GM12864 (cell line): ENCODE measurements at regions not wholly inside any gene's neighbourhood (a gene's known extent, or its start where the extent isn't known, plus 50 kb on each side); places are given as distances from the start of the nearest gene placed in this dataset.
"Not testable (repeated sequence)": the region's sequence is repeated elsewhere in the genome, so short reads cannot be mapped to it uniquely, and the experiment has no call there.

Experiments
- DNase-seq: peaks from one replicate; pipeline ENCODE4 v3.0.0-alpha.2; 2011; ENCODE audit warnings: low read depth
- H3K4me3 ChIP-seq: 2 replicates; pipeline ENCODE4 v1.5.1; 2011; ENCODE audit warnings: mild to moderate bottlenecking, low read depth, low read length, control low read depth
- TF ChIP-seq, protein P1 (sequence below): IDR thresholded peaks from 2 replicates; pipeline ENCODE4 v1.5.1; 2011; ENCODE audit warnings: low read depth, mild to moderate bottlenecking, moderate library complexity, low read length, control low read depth, inconsistent platforms; ENCODE audit errors: missing control alignments

DNA sequence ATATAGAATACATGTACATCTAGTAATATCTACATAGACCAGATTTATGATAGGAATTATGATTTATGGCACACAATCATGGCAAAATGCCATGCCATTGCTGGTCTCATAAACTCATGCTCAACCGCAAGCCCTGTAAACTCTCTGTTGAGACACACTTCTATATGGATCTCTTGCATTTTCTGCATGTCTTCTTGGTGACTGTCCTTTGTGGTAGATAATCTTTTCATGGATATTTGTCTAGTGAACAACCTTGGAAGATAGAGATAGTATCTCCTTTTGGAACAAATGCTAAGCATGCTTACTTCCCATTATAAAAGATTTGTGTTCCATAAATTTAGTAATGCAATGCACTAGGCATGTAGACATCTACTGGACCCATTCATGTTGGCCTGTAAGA is 328.0 kb downstream of the NAF1 start:
- TF ChIP-seq, protein P1, sequence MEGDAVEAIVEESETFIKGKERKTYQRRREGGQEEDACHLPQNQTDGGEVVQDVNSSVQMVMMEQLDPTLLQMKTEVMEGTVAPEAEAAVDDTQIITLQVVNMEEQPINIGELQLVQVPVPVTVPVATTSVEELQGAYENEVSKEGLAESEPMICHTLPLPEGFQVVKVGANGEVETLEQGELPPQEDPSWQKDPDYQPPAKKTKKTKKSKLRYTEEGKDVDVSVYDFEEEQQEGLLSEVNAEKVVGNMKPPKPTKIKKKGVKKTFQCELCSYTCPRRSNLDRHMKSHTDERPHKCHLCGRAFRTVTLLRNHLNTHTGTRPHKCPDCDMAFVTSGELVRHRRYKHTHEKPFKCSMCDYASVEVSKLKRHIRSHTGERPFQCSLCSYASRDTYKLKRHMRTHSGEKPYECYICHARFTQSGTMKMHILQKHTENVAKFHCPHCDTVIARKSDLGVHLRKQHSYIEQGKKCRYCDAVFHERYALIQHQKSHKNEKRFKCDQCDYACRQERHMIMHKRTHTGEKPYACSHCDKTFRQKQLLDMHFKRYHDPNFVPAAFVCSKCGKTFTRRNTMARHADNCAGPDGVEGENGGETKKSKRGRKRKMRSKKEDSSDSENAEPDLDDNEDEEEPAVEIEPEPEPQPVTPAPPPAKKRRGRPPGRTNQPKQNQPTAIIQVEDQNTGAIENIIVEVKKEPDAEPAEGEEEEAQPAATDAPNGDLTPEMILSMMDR = no peak
- H3K4me3 ChIP-seq = no peak overlapping the region
- no peak for DNase-seq

DNA sequence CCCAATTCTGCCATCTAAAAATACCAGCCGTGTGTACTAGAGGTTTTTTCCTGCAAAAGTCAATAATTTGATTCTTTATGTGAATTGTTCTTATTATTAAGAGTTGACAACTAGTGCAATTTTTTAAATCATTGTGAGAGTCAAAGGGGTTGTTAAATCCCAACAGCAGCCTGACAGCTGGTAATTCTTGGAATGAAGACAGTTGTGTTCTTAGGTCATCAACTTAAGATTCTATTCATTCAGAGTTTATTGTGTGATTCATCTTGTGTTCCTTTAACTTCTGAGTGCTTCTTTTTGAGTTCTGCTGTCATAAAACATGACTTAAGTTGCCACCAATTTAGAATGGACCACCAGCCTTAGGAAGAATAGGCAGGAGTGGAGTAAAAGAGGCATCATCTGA is 329.0 kb downstream of the NAF1 start:
- DNase-seq = no peak
- TF ChIP-seq, protein P1 = no peak
- no peak overlapping the region for H3K4me3 ChIP-seq

DNA sequence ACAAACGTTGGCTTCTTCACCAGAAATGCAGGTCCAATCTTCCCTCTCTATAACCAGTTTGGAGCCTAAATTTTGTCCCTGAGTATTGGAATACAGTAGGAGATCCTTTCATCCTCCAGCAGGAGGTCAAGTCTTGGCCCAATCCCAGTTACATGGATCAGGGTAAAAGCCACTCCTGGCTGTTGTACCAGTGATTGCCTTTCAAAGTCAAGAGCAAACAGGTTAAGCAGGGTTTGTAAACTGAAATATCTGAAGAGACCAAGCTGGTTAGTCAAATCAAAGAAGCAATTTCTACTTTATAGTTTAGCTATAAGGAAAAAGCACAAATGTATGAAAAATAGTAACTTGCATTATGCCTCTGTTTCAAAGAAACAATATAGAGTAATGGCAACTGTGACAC is 329.4 kb downstream of the NAF1 start:
- DNase-seq = no peak
- H3K4me3 ChIP-seq = no peak overlapping the region
- TF ChIP-seq, protein P1 = no peak

DNA sequence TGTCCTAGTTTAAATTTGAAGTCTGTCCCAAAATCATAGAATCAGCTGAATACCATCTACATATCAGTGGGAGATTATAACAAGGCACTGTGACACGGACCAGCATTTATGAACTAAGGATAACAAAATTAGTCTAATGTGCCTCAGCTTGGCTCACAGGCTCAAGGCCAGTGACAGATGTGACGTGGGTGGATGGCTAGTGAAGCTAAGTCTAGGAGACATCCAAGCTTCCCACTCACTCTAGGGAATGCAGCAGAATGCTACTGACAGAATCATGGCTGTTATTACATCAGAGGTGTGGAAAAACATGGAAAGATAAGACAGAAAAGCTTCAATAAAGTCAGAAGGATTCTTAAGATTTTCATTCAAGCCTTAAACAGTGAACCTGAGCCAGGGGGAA is 329.9 kb downstream of the NAF1 start:
- TF ChIP-seq, protein P1 = no peak
- no peak overlapping the region for H3K4me3 ChIP-seq

DNA sequence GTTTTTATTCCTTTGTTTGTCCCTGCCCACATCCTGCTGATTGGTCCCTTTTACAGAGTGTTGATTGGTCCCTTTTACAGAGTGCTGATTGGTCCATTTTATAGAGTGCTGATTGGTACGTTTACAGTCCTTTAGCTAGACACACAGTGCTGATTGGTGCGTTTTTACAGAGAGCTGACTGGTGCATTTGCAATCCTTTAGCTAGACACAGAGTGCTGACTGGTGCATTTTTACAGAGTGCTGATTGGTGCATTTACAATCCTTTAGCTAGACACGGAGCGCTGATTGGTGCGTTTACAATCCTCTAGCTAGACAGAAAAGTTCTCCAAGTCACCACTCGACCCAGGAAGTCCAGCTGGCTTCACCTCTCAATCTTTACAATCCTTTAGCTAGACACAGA is 330.4 kb downstream of the NAF1 start:
- DNase-seq, H3K4me3 ChIP-seq: not testable (repeated sequence)

More for the DNA sequence above, 329.9 kb downstream of the NAF1 start:
- DNase-seq = no peak

DNA sequence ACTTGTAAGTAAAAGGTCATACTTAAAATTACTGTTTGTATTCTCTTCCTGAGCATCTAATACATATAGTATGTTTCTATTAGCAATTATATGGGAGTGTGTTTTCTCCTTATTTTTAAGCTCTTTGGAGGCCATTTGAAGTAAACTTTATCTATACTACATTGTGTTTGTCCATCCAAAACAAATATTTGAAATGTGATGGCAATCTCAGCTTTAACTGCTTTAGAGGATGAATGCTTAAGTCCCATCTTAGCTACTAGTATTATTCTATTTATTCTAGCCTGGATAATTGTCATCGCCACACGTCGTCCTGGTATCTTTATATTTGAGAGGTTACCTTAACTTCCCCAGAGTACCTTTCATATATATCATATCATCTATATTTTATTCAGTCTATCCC is 335.8 kb downstream of the NAF1 start:
- no peak overlapping the region for H3K4me3 ChIP-seq
- DNase-seq = no peak
- TF ChIP-seq, protein P1 = no peak

DNA sequence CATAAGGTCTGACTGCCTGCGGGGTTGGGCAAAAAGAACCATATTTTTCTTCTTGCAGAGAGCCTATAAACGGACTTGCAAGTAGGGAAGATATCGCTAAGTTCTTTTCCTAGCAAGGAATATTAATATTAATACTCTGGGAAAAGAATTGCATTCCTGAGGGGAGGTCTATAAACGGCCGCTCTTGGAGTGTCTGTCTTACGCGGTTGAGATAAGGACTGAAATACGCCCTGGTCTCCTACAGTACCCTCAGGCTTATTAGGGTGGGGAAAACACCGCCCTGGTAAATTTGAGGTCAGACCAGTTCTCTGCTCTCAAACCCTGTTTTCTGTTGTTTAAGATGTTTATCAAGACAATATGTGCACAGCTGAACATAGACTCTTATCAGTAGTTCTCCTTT is 349.3 kb downstream of the NAF1 start:
- DNase-seq, H3K4me3 ChIP-seq: not testable (repeated sequence)

DNA sequence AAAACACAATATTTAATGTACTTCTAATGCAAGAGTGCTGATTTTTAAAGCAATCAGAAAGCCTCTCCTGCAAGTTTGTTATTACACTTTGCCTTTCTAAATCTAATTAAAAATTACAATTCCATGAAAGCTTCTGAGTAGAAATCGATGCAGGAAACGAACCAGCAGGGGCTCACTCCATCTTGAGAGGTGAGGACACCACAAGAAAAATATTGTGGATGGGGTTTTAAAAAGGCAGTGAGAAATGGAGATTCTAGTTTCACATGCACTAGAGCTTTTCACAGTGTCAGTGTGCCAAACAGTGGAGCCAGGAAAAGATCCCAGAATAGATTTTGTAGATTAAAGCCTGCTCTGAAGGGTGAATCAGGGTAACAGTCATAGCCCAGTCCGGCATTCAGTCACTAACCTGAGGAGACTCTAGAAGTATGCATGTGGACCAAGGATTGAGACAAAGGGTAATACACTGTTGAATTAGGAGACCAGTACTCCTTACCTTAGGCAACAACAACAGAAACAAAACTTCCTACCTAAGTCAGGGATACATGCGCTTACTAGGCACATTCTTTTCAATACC is 362.3 kb downstream of the NAF1 start:
- TF ChIP-seq, protein P1 = no peak
- H3K4me3 ChIP-seq = no peak overlapping the region
- DNase-seq = no peak
